HG02759 (cell line): ENCODE measurements at regions not wholly inside any gene's neighbourhood (a gene's known extent, or its start where the extent isn't known, plus 50 kb on each side); places are given as distances from the start of the nearest gene placed in this dataset.
"Not testable (repeated sequence)": the region's sequence is repeated elsewhere in the genome, so short reads cannot be mapped to it uniquely, and the experiment has no call there.

Experiments used
- ATAC-seq: cut with Tn5 transposase; IDR thresholded peaks from one replicate; pipeline ENCODE4 v1.9.1; 2021; ENCODE audit warnings: mild to moderate bottlenecking, moderate library complexity; ENCODE audit not compliant: unreplicated experiment

GRCh38 chr15:20625469-20625868 lies 83.9 kb upstream of the GOLGA6L6 start:
- not testable (repeated sequence) for ATAC-seq

- peak; percentile 65 for ATAC-seq
Observed at GRCh38 chr15:20624085-20624484, 82.5 kb upstream of the GOLGA6L6 start.

- peak; percentile 59 for ATAC-seq
Observed at GRCh38 chr15:20622117-20622516, 80.5 kb upstream of the GOLGA6L6 start.

GRCh38 chr15:20614549-20614948 lies 72.9 kb upstream of the GOLGA6L6 start:
- ATAC-seq: not testable (repeated sequence)

GRCh38 chr15:20612796-20613195 lies 71.2 kb upstream of the GOLGA6L6 start:
- not testable (repeated sequence) for ATAC-seq

GRCh38 chr15:20612356-20612755 lies 70.8 kb upstream of the GOLGA6L6 start:
- not testable (repeated sequence) for ATAC-seq

- not testable (repeated sequence) for ATAC-seq
Observed at GRCh38 chr15:20611667-20612290, 70.2 kb upstream of the GOLGA6L6 start.

- ATAC-seq: not testable (repeated sequence)
Observed at GRCh38 chr15:20608179-20608578, 66.6 kb upstream of the GOLGA6L6 start.

- not testable (repeated sequence) for ATAC-seq
Observed at GRCh38 chr15:20597245-20597644, 55.6 kb upstream of the GOLGA6L6 start.

GRCh38 chr15:20594219-20594618 lies 52.6 kb upstream of the GOLGA6L6 start:
- not testable (repeated sequence) for ATAC-seq

- ATAC-seq: not testable (repeated sequence)
Observed at GRCh38 chr15:20591936-20592335, 50.3 kb upstream of the GOLGA6L6 start.
